Osteoblast (primary cell): ENCODE measurements at regions not wholly inside any gene's neighbourhood (a gene's known extent, or its start where the extent isn't known, plus 50 kb on each side); places are given as distances from the start of the nearest gene placed in this dataset.

Source experiments
- DNase-seq: peaks from one replicate; pipeline ENCODE4 v3.0.0; 2011; ENCODE audit warnings: low spot score, mixed read lengths; ENCODE audit not compliant: insufficient read length; ENCODE audit errors: missing footprints
- H2AFZ ChIP-seq: 2 replicates; pipeline ENCODE4 v1.6.0; 2011; ENCODE audit warnings: mild to moderate bottlenecking, low read length
- H3K27ac ChIP-seq: 2 replicates; pipeline ENCODE4 v1.5.1; 2011; ENCODE audit warnings: mild to moderate bottlenecking, low read depth, low read length, moderate library complexity
- H3K27me3 ChIP-seq: 2 replicates; pipeline ENCODE4 v1.6.0; 2012; ENCODE audit warnings: mild to moderate bottlenecking, control low read depth, inconsistent platforms, low read length, moderate library complexity; ENCODE audit not compliant: insufficient read depth
- H3K36me3 ChIP-seq: 2 replicates; pipeline ENCODE4 v1.5.1; 2011; ENCODE audit warnings: mild to moderate bottlenecking, low read length, control low read depth, moderate library complexity; ENCODE audit not compliant: insufficient read depth
- H3K4me1 ChIP-seq: 2 replicates; pipeline ENCODE4 v1.5.1; 2011; ENCODE audit warnings: mild to moderate bottlenecking, low read length, control low read depth, moderate library complexity; ENCODE audit not compliant: insufficient read depth
- H3K4me2 ChIP-seq: 2 replicates; pipeline ENCODE4 v1.6.0; 2011; ENCODE audit warnings: mild to moderate bottlenecking, low read length; ENCODE audit not compliant: insufficient read depth
- H3K4me3 ChIP-seq: fragments of 200-600 bp; sonication (generic); 3 replicates; pipeline ENCODE4 v1.5.1; 2012; ENCODE audit warnings: mild to moderate bottlenecking, low read length, inconsistent platforms; ENCODE audit not compliant: insufficient read depth
- H3K79me2 ChIP-seq: 2 replicates; pipeline ENCODE4 v1.6.0; 2012; ENCODE audit warnings: mild to moderate bottlenecking, low read length, control low read depth, inconsistent platforms; ENCODE audit not compliant: insufficient read depth
- H3K9me3 ChIP-seq: 2 replicates; pipeline ENCODE4 v1.5.1; 2011; ENCODE audit warnings: low read depth, low read length, control low read depth
- H4K20me1 ChIP-seq: 2 replicates; pipeline ENCODE4 v1.6.0; 2012; ENCODE audit warnings: mild to moderate bottlenecking, low read length, control low read depth; ENCODE audit not compliant: insufficient read depth
- CTCF ChIP-seq: IDR thresholded peaks from 2 replicates; pipeline ENCODE4 v1.5.1; 2011; ENCODE audit warnings: mild to moderate bottlenecking, low read depth, low read length, moderate library complexity; ENCODE audit errors: extremely low read depth

GRCh38 chr11:116276051-116277044 lies 496.4 kb downstream of the BUD13 start:
- Histone ChIP-seq H3K79me2 (no peaks in the 10 kb centered on the region), H3K4me2 (no peak overlapping the region), H3K27me3 (no peaks in the 10 kb centered on the region), H4K20me1 (no peaks in the 10 kb centered on the region), H3K9me3 (no peaks in the 10 kb centered on the region), H2AFZ (no peak overlapping the region), H3K36me3 (no peaks in the 10 kb centered on the region), H3K4me1 (no peaks in the 10 kb centered on the region), H3K4me3 (no peak overlapping the region), H3K27ac (no peak overlapping the region)
- TF ChIP-seq CTCF: peak; percentile 59
- DNase-seq: peak; percentile 90

- Histone ChIP-seq H3K4me1 (no peaks in the 10 kb centered on the region), H3K27ac (no peak overlapping the region), H3K9me3 (no peaks in the 10 kb centered on the region), H3K4me2 (no peak overlapping the region), H4K20me1 (no peaks in the 10 kb centered on the region), H2AFZ (no peak overlapping the region), H3K36me3 (no peaks in the 10 kb centered on the region), H3K27me3 (no peaks in the 10 kb centered on the region), H3K79me2 (no peaks in the 10 kb centered on the region), H3K4me3 (no peak overlapping the region)
- no peak for TF ChIP-seq CTCF
- DNase-seq: peak; percentile 61
These were observed 497.2 kb downstream of the BUD13 start for GRCh38 chr11:116275635-116276034.

DNA sequence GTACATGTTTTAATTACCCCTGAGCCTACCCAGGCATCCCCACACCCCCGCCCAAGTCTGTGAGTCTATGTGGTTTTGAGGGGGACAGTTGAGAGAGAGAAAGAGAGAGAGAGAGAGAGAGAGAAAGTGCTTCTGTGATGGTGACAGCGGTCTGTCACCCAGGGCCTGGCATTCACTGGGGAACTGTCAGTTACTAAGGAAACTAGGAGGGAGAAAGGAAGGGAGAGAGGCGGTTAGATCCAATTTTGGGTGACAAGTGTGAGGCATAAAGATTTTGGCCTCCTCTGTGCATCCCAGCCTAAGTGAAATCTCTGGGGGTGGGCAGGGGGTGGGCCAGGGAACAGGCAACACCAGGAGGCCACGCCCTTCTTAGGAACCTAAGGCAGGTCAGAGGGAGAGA lies 498.3 kb downstream of the BUD13 start:
- Histone ChIP-seq H4K20me1 (no peaks in the 10 kb centered on the region), H3K36me3 (no peaks in the 10 kb centered on the region), H3K27ac (no peak overlapping the region)

More for the DNA sequence above, 498.3 kb downstream of the BUD13 start:
- no peaks in the 10 kb centered on the region for H3K79me2 ChIP-seq
- H3K27me3 ChIP-seq: no peaks in the 10 kb centered on the region
- no peak for TF ChIP-seq CTCF
- DNase-seq: no peak
- no peaks in the 10 kb centered on the region for H3K9me3 ChIP-seq
- no peak overlapping the region for H2AFZ ChIP-seq
- H3K4me3 ChIP-seq: no peak overlapping the region
- H3K4me1 ChIP-seq: no peaks in the 10 kb centered on the region
- H3K4me2 ChIP-seq: no peak overlapping the region
